ENCODE measurements at regions not wholly inside any gene's neighbourhood (a gene's known extent, or its start where the extent isn't known, plus 50 kb on each side); places are given as distances from the start of the nearest gene placed in this dataset.
"Not testable (repeated sequence)": the region's sequence is repeated elsewhere in the genome, so short reads cannot be mapped to it uniquely, and the experiment has no call there.

GRCh38 chr10:11691319-11691755 lies 50.8 kb upstream of the ECHDC3 start:
- Histone ChIP-seq H3K27me3 (replicated peaks; ENCODE audit: control insufficient read depth, insufficient read depth, low read length, poor library complexity, severe bottlenecking) (no peaks in the 10 kb centered on the region), H3K36me3 (ENCODE audit: control insufficient read depth, insufficient read depth, low read length) (no peaks in the 10 kb centered on the region), H3K9me3 (ENCODE audit: control insufficient read depth, low read length) (no peaks in the 10 kb centered on the region), H3K4me1 (ENCODE audit: control insufficient read depth, insufficient read depth, low read length, poor library complexity, severe bottlenecking) (no peaks in the 10 kb centered on the region), H3K4me3 (ENCODE audit: insufficient read depth, low read depth, low read length, poor library complexity, severe bottlenecking) (no peak overlapping the region), H3K27ac (ENCODE audit: insufficient read depth, low read length, poor library complexity, severe bottlenecking) (no peak overlapping the region)
- no peak for DNase-seq

- Histone ChIP-seq H3K27me3 (replicated peaks; ENCODE audit: control insufficient read depth, insufficient read depth, low read length, poor library complexity, severe bottlenecking) (no peaks in the 10 kb centered on the region), H3K27ac (ENCODE audit: insufficient read depth, low read length, poor library complexity, severe bottlenecking) (no peak overlapping the region), H3K9me3 (ENCODE audit: control insufficient read depth, low read length) (no peaks in the 10 kb centered on the region), H3K4me3 (ENCODE audit: insufficient read depth, low read depth, low read length, poor library complexity, severe bottlenecking) (no peak overlapping the region), H3K4me1 (ENCODE audit: control insufficient read depth, insufficient read depth, low read length, poor library complexity, severe bottlenecking) (peaks cover 5% of the 10 kb centered on the region), H3K36me3 (ENCODE audit: control insufficient read depth, insufficient read depth, low read length) (no peaks in the 10 kb centered on the region)
- no peak for DNase-seq
Measured at GRCh38 chr10:11689945-11690736, 52.0 kb upstream of the ECHDC3 start.

DNA sequence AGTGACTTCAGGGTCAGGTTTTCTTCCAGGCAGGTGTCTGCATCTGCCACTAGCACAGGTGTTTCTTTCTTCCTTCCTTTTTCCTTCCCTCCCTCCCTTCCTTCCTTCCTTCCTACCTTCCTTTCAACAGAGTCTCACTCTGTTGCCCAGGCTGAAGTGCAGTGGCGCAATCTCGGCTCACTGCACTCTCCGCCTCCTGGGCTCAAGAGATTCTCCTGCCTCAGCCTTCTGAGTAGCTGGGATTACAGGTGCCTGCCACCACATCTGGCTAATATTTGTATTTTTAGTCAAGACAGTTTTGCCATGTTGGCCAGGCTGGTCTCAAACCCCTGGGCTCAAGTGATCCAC lies 53.8 kb upstream of the ECHDC3 start:
- not testable (repeated sequence) for H3K36me3 ChIP-seq (ENCODE audit: control insufficient read depth, insufficient read depth, low read length); H3K9me3 ChIP-seq (ENCODE audit: control insufficient read depth, low read length); H3K27ac ChIP-seq (ENCODE audit: insufficient read depth, low read length, poor library complexity, severe bottlenecking); DNase-seq; H3K27me3 ChIP-seq (replicated peaks; ENCODE audit: control insufficient read depth, insufficient read depth, low read length, poor library complexity, severe bottlenecking); H3K4me3 ChIP-seq (ENCODE audit: insufficient read depth, low read depth, low read length, poor library complexity, severe bottlenecking)
- peaks cover 19% of the 10 kb centered on the region for H3K4me1 ChIP-seq (ENCODE audit: control insufficient read depth, insufficient read depth, low read length, poor library complexity, severe bottlenecking)

DNA sequence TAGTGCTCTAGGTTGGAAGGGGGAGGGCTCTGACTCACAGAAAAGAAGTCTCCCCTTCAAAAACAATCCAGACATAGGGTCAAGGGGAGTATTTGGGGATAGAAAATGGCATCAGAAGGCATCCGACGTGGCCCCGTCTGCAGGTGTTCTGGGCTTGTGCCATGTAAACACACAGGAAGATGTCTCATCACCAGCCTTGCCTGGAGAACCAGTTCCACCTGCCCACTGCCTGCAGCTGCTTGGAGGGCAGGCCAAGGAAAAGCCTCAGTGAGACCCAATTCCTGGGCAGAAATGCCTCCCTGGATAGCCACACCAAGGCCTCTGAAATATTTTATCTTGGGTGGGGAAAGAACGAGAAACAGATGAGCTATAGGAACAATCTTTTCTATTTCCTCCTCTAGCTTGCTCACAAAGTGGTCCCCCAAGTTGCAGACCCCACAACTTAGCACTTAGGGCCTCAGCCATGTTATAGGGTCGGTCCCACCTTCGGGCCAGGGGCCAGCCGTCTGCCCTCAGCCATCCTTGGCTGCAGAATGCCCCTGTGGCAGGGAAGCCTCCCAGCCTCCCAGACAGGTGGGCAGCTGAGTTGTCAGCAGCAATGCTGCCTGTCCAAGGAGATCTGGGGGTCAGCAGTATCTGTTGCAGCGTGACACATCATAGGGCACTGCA lies 54.3 kb upstream of the ECHDC3 start:
- Histone ChIP-seq H3K4me1 (ENCODE audit: control insufficient read depth, insufficient read depth, low read length, poor library complexity, severe bottlenecking) (peaks cover 19% of the 10 kb centered on the region), H3K9me3 (ENCODE audit: control insufficient read depth, low read length) (no peaks in the 10 kb centered on the region), H3K36me3 (ENCODE audit: control insufficient read depth, insufficient read depth, low read length) (no peaks in the 10 kb centered on the region), H3K27ac (ENCODE audit: insufficient read depth, low read length, poor library complexity, severe bottlenecking) (no peak overlapping the region), H3K27me3 (replicated peaks; ENCODE audit: control insufficient read depth, insufficient read depth, low read length, poor library complexity, severe bottlenecking) (no peaks in the 10 kb centered on the region), H3K4me3 (ENCODE audit: insufficient read depth, low read depth, low read length, poor library complexity, severe bottlenecking) (no peak overlapping the region)
- DNase-seq: no peak

- Histone ChIP-seq H3K9me3 (ENCODE audit: control insufficient read depth, low read length) (no peaks in the 10 kb centered on the region), H3K27me3 (replicated peaks; ENCODE audit: control insufficient read depth, insufficient read depth, low read length, poor library complexity, severe bottlenecking) (no peaks in the 10 kb centered on the region)
Measured at GRCh38 chr10:11687357-11687771, 54.8 kb upstream of the ECHDC3 start.

DNA sequence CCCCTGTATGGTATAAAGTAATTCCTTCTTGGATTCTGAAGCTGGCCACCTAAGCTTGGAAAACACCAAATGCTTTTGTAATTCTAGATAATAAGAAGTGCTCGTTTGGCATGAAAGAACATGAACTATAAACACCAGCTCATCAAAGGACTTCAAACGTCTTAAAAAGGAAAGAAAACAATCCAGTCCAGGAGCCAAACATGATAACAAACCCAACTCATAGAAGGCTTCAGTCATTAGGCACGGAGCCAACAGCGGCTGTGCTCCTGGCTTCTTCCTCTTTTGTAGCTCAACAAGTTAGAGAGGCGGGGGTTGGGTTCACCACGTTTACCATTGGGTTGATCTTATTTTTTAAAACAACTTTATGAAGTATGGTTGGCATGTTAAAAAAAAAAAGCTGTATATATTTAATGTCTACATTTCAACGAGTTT lies 56.4 kb upstream of the ECHDC3 start:
- Histone ChIP-seq H3K27ac (ENCODE audit: insufficient read depth, low read length, poor library complexity, severe bottlenecking) (no peak overlapping the region), H3K36me3 (ENCODE audit: control insufficient read depth, insufficient read depth, low read length) (no peaks in the 10 kb centered on the region), H3K9me3 (ENCODE audit: control insufficient read depth, low read length) (no peaks in the 10 kb centered on the region), H3K4me1 (ENCODE audit: control insufficient read depth, insufficient read depth, low read length, poor library complexity, severe bottlenecking) (peaks cover 19% of the 10 kb centered on the region), H3K27me3 (replicated peaks; ENCODE audit: control insufficient read depth, insufficient read depth, low read length, poor library complexity, severe bottlenecking) (no peaks in the 10 kb centered on the region), H3K4me3 (ENCODE audit: insufficient read depth, low read depth, low read length, poor library complexity, severe bottlenecking) (peak overlapping the region; percentile 37)
- peak in 2 of 3 donors; percentile 5 to 14 for DNase-seq

More at GRCh38 chr10:11687357-11687771, 54.8 kb upstream of the ECHDC3 start:
- Histone ChIP-seq H3K36me3 (ENCODE audit: control insufficient read depth, insufficient read depth, low read length) (no peaks in the 10 kb centered on the region), H3K4me1 (ENCODE audit: control insufficient read depth, insufficient read depth, low read length, poor library complexity, severe bottlenecking) (peaks cover 19% of the 10 kb centered on the region), H3K27ac (ENCODE audit: insufficient read depth, low read length, poor library complexity, severe bottlenecking) (no peak overlapping the region), H3K4me3 (ENCODE audit: insufficient read depth, low read depth, low read length, poor library complexity, severe bottlenecking) (no peak overlapping the region)
- DNase-seq: no peak

GRCh38 chr10:11684717-11685645 lies 57.2 kb upstream of the ECHDC3 start:
- Histone ChIP-seq H3K27me3 (replicated peaks; ENCODE audit: control insufficient read depth, insufficient read depth, low read length, poor library complexity, severe bottlenecking) (no peaks in the 10 kb centered on the region), H3K36me3 (ENCODE audit: control insufficient read depth, insufficient read depth, low read length) (no peaks in the 10 kb centered on the region), H3K4me3 (ENCODE audit: insufficient read depth, low read depth, low read length, poor library complexity, severe bottlenecking) (peak overlapping the region; percentile 37), H3K27ac (ENCODE audit: insufficient read depth, low read length, poor library complexity, severe bottlenecking) (peak overlapping the region; percentile 81), H3K9me3 (ENCODE audit: control insufficient read depth, low read length) (no peaks in the 10 kb centered on the region), H3K4me1 (ENCODE audit: control insufficient read depth, insufficient read depth, low read length, poor library complexity, severe bottlenecking) (peaks cover 19% of the 10 kb centered on the region)
- DNase-seq: peak; percentile 12 to 27 (median 21)

DNA sequence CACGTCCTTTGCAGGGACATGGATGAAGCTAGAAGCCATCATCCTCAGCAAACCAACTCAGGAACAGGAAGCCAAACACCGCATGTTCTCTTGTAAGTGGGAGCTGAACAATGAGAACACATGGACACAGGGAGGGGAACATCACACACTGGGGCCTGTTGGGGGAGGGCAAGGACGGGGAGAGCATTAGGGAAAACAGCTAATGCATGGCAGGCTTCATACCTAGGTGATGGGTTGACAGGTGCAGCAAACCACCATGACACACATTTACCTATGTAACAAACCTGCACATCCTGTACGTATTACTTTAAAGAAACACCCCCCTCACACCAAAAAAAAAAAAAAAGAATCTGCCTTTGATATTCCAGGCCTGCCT lies 57.9 kb upstream of the ECHDC3 start:
- Histone ChIP-seq H3K4me3 (ENCODE audit: insufficient read depth, low read depth, low read length, poor library complexity, severe bottlenecking) (peak overlapping the region; percentile 37), H3K4me1 (ENCODE audit: control insufficient read depth, insufficient read depth, low read length, poor library complexity, severe bottlenecking) (peaks cover 19% of the 10 kb centered on the region), H3K27ac (ENCODE audit: insufficient read depth, low read length, poor library complexity, severe bottlenecking) (peak overlapping the region; percentile 81)
- H3K27me3 ChIP-seq (replicated peaks; ENCODE audit: control insufficient read depth, insufficient read depth, low read length, poor library complexity, severe bottlenecking); DNase-seq; H3K36me3 ChIP-seq (ENCODE audit: control insufficient read depth, insufficient read depth, low read length); H3K9me3 ChIP-seq (ENCODE audit: control insufficient read depth, low read length): not testable (repeated sequence)

DNA sequence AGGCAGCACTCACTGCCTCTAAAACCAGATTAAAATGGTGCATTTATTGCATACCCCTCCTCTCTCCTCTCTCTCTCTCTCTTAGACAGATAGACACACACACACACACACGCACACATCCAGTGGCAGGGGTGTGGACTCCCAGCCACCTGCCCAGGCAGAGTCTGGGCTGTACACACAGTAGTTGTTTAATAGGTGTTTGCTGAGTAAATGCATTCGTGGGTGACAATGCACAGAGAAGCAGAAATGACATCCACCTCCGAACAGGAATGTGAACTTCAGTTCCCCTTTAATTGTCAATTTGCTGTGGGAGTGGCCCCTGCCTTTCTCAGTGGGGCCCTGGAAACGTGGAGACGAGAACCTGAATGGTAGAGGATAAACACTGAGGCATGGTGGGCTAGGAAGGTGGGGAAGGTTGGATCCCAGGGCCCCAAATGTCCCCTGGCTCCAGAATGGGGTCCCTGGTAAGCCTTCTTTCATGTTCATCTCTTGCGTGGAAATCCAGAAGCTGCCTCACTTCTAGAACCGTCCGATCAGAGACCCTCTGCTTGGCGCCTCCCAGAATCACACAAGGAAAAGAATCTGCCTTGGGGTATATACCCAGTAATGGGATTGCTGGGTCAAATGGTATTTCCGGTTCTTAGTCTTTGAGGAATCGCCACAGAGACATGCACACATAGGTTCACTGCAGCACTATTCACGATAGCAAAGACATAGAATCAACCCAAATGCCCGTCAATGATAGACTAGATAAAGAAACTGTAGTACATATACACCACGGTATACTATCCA lies 58.5 kb upstream of the ECHDC3 start:
- no peaks in the 10 kb centered on the region for H3K9me3 ChIP-seq (ENCODE audit: control insufficient read depth, low read length)
- H3K4me1 ChIP-seq (ENCODE audit: control insufficient read depth, insufficient read depth, low read length, poor library complexity, severe bottlenecking): peaks cover 19% of the 10 kb centered on the region
- no peaks in the 10 kb centered on the region for H3K27me3 ChIP-seq (replicated peaks; ENCODE audit: control insufficient read depth, insufficient read depth, low read length, poor library complexity, severe bottlenecking)
- H3K36me3 ChIP-seq (ENCODE audit: control insufficient read depth, insufficient read depth, low read length): no peaks in the 10 kb centered on the region
- no peak for DNase-seq
- peak overlapping the region; percentile 81 for H3K27ac ChIP-seq (ENCODE audit: insufficient read depth, low read length, poor library complexity, severe bottlenecking)
- no peak overlapping the region for H3K4me3 ChIP-seq (ENCODE audit: insufficient read depth, low read depth, low read length, poor library complexity, severe bottlenecking)
